Stimulated activated CD8-positive, alpha-beta memory T cell treated with anti-CD3 and anti-CD28 coated beads, Interleukin-4, amount 100 ng/mL, for 24 hours (primary cell): ENCODE measurements at regions not wholly inside any gene's neighbourhood (a gene's known extent, or its start where the extent isn't known, plus 50 kb on each side); places are given as distances from the start of the nearest gene placed in this dataset.

Experiments
- DNase-seq: peaks from one replicate; pipeline ENCODE4 v3.0.0-alpha.2; 2020; ENCODE audit warnings: low read depth

DNA sequence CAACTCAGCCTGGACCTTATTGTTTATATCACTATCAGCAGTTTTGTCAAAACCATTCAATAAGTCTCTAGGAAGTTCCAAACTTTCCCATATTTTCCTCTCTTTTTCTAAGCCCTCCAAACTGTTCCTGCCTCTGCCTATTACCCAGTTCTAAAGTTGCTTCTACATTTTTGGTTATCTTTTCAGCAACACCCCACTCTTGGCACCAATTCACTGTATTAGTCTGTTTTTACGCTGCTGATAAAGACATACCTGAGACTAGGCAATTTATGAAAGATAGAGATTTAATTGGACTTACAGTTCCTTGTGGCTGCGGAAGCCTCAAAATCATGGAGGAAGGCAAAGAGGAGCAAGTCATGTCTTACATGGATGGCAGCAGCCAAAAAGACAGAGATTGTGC, 744.4 kb upstream of the ADAMTS16 start:
- DNase-seq = no peak

- DNase-seq = no peak
These were observed 734.4 kb upstream of the ADAMTS16 start for GRCh38 chr5:4405614-4406219.

- no peak for DNase-seq
These were observed 730.0 kb upstream of the ADAMTS16 start for GRCh38 chr5:4410151-4410550.

DNA sequence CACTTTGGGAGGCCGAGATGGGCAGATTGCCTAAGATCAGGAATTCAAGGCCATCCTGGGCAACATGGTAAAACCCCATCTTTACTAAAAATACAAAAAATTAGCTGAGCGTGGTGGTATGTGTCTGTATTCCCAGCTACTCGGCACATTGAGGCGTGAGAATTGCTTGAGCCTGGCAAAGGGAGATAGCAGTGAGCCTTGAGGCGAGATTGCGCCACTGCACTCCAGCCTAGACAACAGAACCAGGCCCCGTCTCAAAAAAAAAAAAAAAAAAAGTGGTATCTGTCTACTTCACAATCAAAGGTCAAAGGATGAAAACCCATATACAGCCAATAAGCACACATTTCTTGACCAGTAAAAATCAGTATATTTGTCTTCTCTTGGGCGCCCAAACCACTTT, 728.5 kb upstream of the ADAMTS16 start:
- no peak for DNase-seq

GRCh38 chr5:4413996-4414395, 726.1 kb upstream of the ADAMTS16 start:
- no peak for DNase-seq

DNA sequence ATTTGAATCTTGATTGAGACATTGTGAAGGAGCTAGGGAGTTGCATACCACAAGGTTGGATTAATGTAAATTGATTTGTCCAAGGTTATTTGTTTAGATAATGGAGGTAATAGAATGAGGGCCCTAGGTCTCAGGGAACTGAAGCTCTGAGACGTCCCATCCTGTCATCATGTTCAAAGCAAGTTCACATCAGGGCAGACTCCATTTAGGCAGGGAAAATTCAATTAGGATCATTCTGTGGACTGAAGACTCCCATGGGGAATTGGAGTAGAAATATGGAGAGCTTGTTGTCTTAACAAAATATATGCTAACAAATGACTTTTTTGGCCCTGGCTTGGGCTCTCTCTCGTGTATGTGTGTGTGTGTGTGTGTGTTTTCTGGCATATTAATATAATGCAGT, 722.0 kb upstream of the ADAMTS16 start:
- no peak for DNase-seq

DNA sequence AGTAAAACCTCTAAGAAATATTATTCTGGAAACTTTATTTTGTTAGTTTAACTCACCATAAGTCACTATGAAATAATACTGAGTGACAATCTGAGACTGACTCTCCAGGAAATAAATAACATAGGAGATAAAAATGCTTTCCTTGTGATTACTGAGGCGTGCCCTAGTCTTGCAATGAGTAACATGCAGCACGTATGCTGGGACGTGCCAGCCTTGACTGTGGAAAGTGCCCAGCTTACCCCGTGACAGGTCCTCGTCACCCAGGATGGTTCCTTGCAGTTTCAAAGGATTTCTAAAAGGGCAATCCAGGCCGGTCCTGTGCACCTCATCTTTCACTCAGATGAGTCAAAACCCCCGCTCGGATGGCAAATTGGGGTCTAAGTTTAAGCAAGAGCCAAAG, 720.8 kb upstream of the ADAMTS16 start:
- no peak for DNase-seq

- DNase-seq = no peak
These were observed 720.0 kb upstream of the ADAMTS16 start for GRCh38 chr5:4420177-4420576.

DNA sequence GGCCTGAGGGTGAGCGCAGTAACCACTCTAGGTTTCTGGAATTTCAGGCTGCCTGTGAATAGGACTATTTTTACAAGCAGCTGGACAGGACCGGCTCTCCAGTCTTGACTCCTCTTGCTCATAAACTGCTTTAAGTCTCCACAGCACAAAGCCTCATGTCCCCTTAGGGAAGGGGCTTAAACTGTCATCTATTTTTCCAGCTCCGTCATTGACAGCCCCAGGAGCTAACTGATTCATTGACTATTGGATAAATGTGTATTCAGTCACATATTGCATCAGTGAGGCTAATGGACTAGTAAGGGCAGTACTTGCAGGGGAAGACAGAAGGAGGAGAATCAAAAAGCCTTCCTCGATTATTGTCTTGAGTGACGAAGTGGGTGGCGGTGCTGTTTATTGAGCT, 719.4 kb upstream of the ADAMTS16 start:
- DNase-seq = no peak

DNA sequence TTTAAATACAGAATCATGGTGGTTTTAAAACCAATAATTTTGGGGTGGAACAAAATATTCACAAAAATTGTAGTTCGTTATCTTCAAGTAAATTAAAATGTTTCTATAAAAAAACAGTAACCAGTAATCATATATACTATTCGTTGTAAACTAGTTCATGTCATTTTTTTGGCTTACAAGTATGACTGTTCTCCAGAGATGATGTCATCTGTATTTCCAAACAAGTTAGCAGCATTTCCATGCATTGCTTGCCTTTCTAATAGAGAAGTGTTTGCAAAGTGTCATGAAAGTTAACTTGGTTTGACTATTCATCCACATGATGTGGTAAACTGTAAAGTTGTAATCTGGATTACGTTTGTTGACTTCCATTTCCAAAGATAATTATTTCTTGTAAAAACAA, 717.9 kb upstream of the ADAMTS16 start:
- no peak for DNase-seq

DNA sequence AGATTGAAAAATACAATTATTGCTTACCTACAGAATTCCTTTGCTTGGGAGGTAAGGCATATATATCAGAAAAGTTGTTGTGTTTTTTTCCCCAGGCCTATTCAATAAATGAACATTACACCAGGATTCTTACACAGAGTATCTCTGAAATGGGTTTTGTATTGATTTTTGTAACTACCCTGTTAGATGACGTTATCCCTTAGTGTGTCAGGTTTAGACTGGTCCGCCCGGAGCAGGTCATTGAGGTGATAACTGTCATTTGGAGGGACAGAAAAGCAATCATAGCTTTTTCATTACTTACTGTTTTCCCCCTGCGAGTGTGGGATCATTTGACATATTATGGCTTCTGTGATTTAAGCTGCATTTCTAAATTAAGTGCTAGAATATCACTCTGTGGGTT, 715.2 kb upstream of the ADAMTS16 start:
- no peak for DNase-seq

DNA sequence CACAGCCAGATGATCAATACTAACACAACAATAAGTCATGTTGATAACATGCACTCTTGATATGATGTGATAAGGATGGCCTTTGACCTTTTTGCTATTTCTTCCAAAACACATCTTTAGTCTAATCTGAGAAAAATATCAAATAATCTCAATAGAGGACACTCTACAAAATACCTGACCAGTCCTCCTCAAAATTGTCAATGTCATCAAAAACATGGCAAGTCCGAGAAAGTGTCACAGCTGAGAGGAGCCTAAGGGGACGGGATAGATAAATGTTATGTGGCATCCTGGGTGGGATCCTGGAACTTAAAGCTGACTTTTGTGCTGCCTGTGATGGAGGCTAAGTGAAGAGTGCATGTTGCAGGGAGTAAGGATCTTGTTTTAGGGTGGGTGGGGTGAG, 699.6 kb upstream of the ADAMTS16 start:
- DNase-seq = no peak

GRCh38 chr5:4442221-4442620, 697.9 kb upstream of the ADAMTS16 start:
- no peak for DNase-seq

DNA sequence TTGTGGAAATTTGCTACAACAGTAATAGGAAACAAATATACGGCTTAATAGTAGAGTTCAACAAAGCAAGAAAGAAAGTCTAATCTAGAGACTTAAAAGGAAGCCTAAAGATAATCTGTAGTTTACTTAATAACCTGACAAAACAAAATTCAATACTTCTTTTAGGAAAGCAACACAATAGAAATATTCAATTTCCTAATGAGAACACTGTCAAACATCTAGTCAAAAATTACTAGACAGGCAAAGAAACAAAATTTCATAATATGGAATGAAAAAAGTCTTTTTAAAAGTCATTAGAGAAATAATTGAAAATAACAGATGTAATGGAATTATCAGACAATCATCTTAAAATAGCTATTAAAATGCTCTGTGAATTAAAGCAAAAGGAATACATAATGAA, 692.5 kb upstream of the ADAMTS16 start:
- no peak for DNase-seq

- DNase-seq = no peak
These were observed 686.5 kb upstream of the ADAMTS16 start for GRCh38 chr5:4453655-4454054.

GRCh38 chr5:4479426-4479825, 660.7 kb upstream of the ADAMTS16 start:
- DNase-seq = no peak

- no peak for DNase-seq
These were observed 659.4 kb upstream of the ADAMTS16 start for GRCh38 chr5:4480528-4481349.

DNA sequence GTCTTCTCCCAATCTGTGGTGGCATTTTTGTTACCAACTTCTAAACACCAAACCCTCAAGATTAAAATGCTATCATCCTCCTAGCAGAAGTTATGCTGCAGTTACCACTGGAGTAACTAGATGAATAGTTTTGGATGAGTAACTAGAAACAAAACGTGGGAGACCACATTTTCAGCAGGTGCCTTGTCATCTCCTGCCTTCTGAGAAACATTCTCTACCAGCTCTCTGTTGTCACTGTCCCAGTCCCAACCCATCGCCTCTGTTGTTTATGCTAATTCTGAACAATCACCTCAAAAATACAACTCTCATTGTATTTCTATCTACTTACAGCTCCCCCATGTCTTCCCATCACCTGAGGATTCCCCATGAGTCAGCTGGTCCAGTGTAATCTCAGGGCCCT, 652.5 kb upstream of the ADAMTS16 start:
- no peak for DNase-seq

GRCh38 chr5:4511996-4512656, 628.0 kb upstream of the ADAMTS16 start:
- no peak for DNase-seq

GRCh38 chr5:4513381-4513780, 626.7 kb upstream of the ADAMTS16 start:
- DNase-seq = no peak

DNA sequence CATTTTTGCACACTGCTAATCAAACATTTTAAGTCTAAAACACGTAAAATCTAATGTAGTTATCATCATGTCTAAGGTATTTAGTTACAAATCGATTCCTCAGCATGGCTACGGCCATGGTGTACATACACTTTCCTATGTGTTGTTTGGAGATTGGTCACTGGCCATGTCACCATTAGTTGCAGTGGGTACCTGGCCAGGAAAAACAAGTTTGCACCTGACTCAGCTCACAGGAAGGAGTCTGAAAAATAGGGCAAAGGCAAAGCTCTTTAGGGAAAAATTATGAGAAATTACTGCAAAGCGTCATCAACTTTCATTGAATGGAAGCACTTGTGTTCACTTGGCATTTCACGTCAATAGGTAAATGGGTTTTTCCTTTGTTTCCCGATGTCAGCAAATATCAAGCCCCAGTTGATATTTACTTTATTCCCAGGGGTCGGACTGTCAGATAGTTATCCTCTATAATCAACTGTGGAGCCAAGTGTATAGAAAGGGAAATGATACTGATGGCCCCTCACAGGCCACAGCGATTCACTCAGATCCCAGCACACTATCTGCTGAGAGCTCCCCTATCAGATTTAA, 626.0 kb upstream of the ADAMTS16 start:
- no peak for DNase-seq

GRCh38 chr5:4518903-4519672, 621.0 kb upstream of the ADAMTS16 start:
- no peak for DNase-seq
